NCI-H460 (cell line): ENCODE measurements at regions not wholly inside any gene's neighbourhood (a gene's known extent, or its start where the extent isn't known, plus 50 kb on each side); places are given as distances from the start of the nearest gene placed in this dataset.
"Not testable (repeated sequence)": the region's sequence is repeated elsewhere in the genome, so short reads cannot be mapped to it uniquely, and the experiment has no call there.

Experiments used
- DNase-seq: peaks from one replicate; pipeline ENCODE4 v3.0.0-alpha.2; 2016; ENCODE audit warnings: low read depth; ENCODE audit errors: extremely low read depth

- DNase-seq: not testable (repeated sequence)
Observed at GRCh38 chr12:126452686-126453085, 1387.5 kb downstream of the AACS start.

- no peak for DNase-seq
Observed at GRCh38 chr12:126454581-126454980, 1389.3 kb downstream of the AACS start.

- DNase-seq: no peak
Observed at GRCh38 chr12:126457776-126458175, 1392.5 kb downstream of the AACS start.

- DNase-seq: no peak
Observed at GRCh38 chr12:126464153-126464552, 1398.9 kb downstream of the AACS start.

GRCh38 chr12:126469211-126469610 lies 1404.0 kb downstream of the AACS start:
- DNase-seq: no peak

- no peak for DNase-seq
Observed at GRCh38 chr12:126474703-126475102, 1409.5 kb downstream of the AACS start.

- no peak for DNase-seq
Observed at GRCh38 chr12:126480451-126480850, 1415.2 kb downstream of the AACS start.

GRCh38 chr12:126481688-126482087 lies 1416.5 kb downstream of the AACS start:
- DNase-seq: no peak

GRCh38 chr12:126482238-126482889 lies 1417.1 kb downstream of the AACS start:
- no peak for DNase-seq

- DNase-seq: no peak
Observed at GRCh38 chr12:126483145-126484068, 1418.2 kb downstream of the AACS start.

GRCh38 chr12:126487431-126487980 lies 1422.3 kb downstream of the AACS start:
- no peak for DNase-seq

- DNase-seq: no peak
Observed at GRCh38 chr12:126488806-126489205, 1423.6 kb downstream of the AACS start.

GRCh38 chr12:126492181-126492580 lies 1426.9 kb downstream of the AACS start:
- DNase-seq: no peak

GRCh38 chr12:126493366-126494108 lies 1428.3 kb downstream of the AACS start:
- DNase-seq: peak; percentile 45

- no peak for DNase-seq
Observed at GRCh38 chr12:126496201-126496600, 1431.0 kb downstream of the AACS start.

- no peak for DNase-seq
Observed at GRCh38 chr12:126506426-126507182, 1441.4 kb downstream of the AACS start.

GRCh38 chr12:126507231-126507630 lies 1442.0 kb downstream of the AACS start:
- DNase-seq: no peak

- DNase-seq: no peak
Observed at GRCh38 chr12:126509572-126509971, 1444.3 kb downstream of the AACS start.

GRCh38 chr12:126510630-126511029 lies 1445.4 kb downstream of the AACS start:
- DNase-seq: no peak
